GM12878 (cell line): ENCODE measurements at regions not wholly inside any gene's neighbourhood (a gene's known extent, or its start where the extent isn't known, plus 50 kb on each side); places are given as distances from the start of the nearest gene placed in this dataset.

Experiments used
- ATAC-seq: fragments of 200-7000 bp; cut with Tn5 transposase; 3 replicates; pipeline ENCODE4 v1.9.1; 2020; ENCODE audit warnings: mild to moderate bottlenecking, moderate library complexity
- BruUV-seq: library from RNA; stranded (reverse); fragments of 400-500 nt; replicated peaks from 2 replicates; lab custom pipeline; 2021; lab: Mats Ljungman, UMichigan
- CTCF ChIA-PET: fragments of 300-600 bp; sonication (Branson Sonifier 250); formaldehyde crosslinking; extraction: SDS; loops from one replicate; lab custom pipeline; 2021; ENCODE audit warnings: inconsistent platforms; lab: Yijun Ruan, JAX
- POLR2A ChIA-PET: fragments of 350-600 bp; formaldehyde crosslinking; extraction: SDS; loops from one replicate; lab custom pipeline; 2021; ENCODE audit warnings: inconsistent platforms; lab: Charles Lee
- RAD21 ChIA-PET: fragments of 300-600 bp; sonication (Branson Sonifier 250); formaldehyde crosslinking; loops from one replicate; lab custom pipeline; 2023; ENCODE audit warnings: antibody characterized with exemption; ENCODE audit not compliant: unreplicated experiment; lab: Charles Lee
- SMC1A ChIA-PET: fragments of 300-600 bp; sonication (Branson Sonifier 250); formaldehyde crosslinking; loops from one replicate; lab custom pipeline; 2023; ENCODE audit not compliant: unreplicated experiment, uncharacterized antibody; lab: Charles Lee
- DNase-seq: peaks from one replicate; pipeline ENCODE4 v3.0.0-alpha.2; 2011; ENCODE audit warnings: low read depth, low spot score
- FAIRE-seq: peaks from 3 replicates; lab custom pipeline; 2011; peaks lifted over from hg19 to GRCh38; lab: Jason Lieb, UNC
- H2AFZ ChIP-seq: 2 replicates; pipeline ENCODE4 v1.6.0; 2011; ENCODE audit warnings: low read depth, low read length, control low read depth; ENCODE audit not compliant: control insufficient read depth
- H3K27ac ChIP-seq: 2 replicates; pipeline ENCODE4 v1.5.1; 2011; ENCODE audit warnings: control low read depth; ENCODE audit not compliant: control insufficient read depth, insufficient read depth
- H3K27me3 ChIP-seq, 2 experiments: replicated peaks in 1 of 2; 2 replicates each; pipeline versions ENCODE4 v1.6.0 to v1.6.1; 2011; ENCODE audit warnings: low read length in 1 of 2; ENCODE audit not compliant: control insufficient read depth in 2 of 2, insufficient read depth in 2 of 2
- H3K36me3 ChIP-seq, 2 experiments: 2 replicates each; pipeline ENCODE4 v1.5.1; 2011; ENCODE audit warnings: low read length in 1 of 2; ENCODE audit not compliant: control insufficient read depth in 2 of 2, insufficient read depth in 2 of 2
- H3K4me1 ChIP-seq: 2 replicates; pipeline ENCODE4 v1.6.1; 2011; ENCODE audit warnings: mild to moderate bottlenecking, low read length, moderate library complexity, mixed read lengths; ENCODE audit not compliant: control insufficient read depth, insufficient read depth
- H3K4me2 ChIP-seq: 2 replicates; pipeline ENCODE4 v1.6.0; 2011; ENCODE audit warnings: control low read depth; ENCODE audit not compliant: control insufficient read depth, insufficient read depth
- H3K4me3 ChIP-seq: fragments of 200-600 bp; sonication (generic); 2 replicates; pipeline ENCODE4 v1.5.1; 2016
- H3K79me2 ChIP-seq: 2 replicates; pipeline ENCODE4 v1.6.0; 2011; ENCODE audit warnings: low read length; ENCODE audit not compliant: control insufficient read depth, insufficient read depth
- H3K9ac ChIP-seq: 2 replicates; pipeline ENCODE4 v1.8.0; 2011; ENCODE audit warnings: low read length, control low read depth, mixed read lengths; ENCODE audit not compliant: control insufficient read depth, insufficient read depth
- H3K9me3 ChIP-seq: replicated peaks from 3 replicates; pipeline ENCODE4 v1.5.1; 2011; ENCODE audit warnings: mild to moderate bottlenecking, low read length; ENCODE audit not compliant: control insufficient read depth, insufficient read depth
- H4K20me1 ChIP-seq: 2 replicates; pipeline ENCODE4 v1.6.0; 2011; ENCODE audit not compliant: control insufficient read depth, insufficient read depth
- CHD4 ChIP-seq: fragments of 200-600 bp; sonication (generic); IDR thresholded peaks from 2 replicates; pipeline ENCODE4 v1.6.1; 2016; ENCODE audit warnings: mild to moderate bottlenecking
- CTCF ChIP-seq, 3 experiments: IDR thresholded peaks in 2 of 3; conservative IDR thresholded peaks in 1 of 3; 2 replicates each; pipeline ENCODE4 v1.5.1; 2011; ENCODE audit warnings: low read depth in 3 of 3, low read length in 3 of 3, mild to moderate bottlenecking in 3 of 3, control low read depth in 2 of 3, moderate library complexity in 2 of 3, inconsistent platforms in 1 of 3, mixed read lengths in 1 of 3; ENCODE audit not compliant: control insufficient read depth in 2 of 3, insufficient read depth in 1 of 3; ENCODE audit errors: extremely low read depth in 1 of 3
- FOXM1 ChIP-seq: IDR thresholded peaks from 2 replicates; pipeline ENCODE4 v1.6.1; 2012; ENCODE audit warnings: low read depth, mild to moderate bottlenecking, inconsistent platforms, low read length, moderate library complexity
- NBN ChIP-seq: fragments of 450-650 bp; IDR thresholded peaks from 2 replicates; pipeline ENCODE4 v1.6.1; 2016
- NFIC ChIP-seq: IDR thresholded peaks from 2 replicates; pipeline ENCODE4 v1.6.1; 2012; ENCODE audit warnings: low read depth, mild to moderate bottlenecking, inconsistent platforms, low read length, moderate library complexity
- NR2C2 ChIP-seq: IDR thresholded peaks from 2 replicates; pipeline ENCODE4 v1.6.1; 2011; ENCODE audit warnings: borderline replicate concordance, low read depth; ENCODE audit not compliant: control insufficient read depth, insufficient read length
- RELA ChIP-seq: fragments of 450-650 bp; IDR thresholded peaks from 2 replicates; pipeline ENCODE4 v1.8.0; 2014; ENCODE audit warnings: borderline replicate concordance; ENCODE audit not compliant: partially characterized antibody
- SREBF2 ChIP-seq: IDR thresholded peaks from 2 replicates; pipeline ENCODE4 v1.6.1; 2012; ENCODE audit warnings: mild to moderate bottlenecking, low read length
- TBL1XR1 ChIP-seq: IDR thresholded peaks from 2 replicates; pipeline ENCODE4 v1.6.1; 2012; ENCODE audit warnings: low read depth, low read length, improper control_type of control experiment
- ZBTB11 ChIP-seq: fragments of 450-650 bp; formaldehyde crosslinking; IDR thresholded peaks from 2 replicates; pipeline ENCODE4 v1.5.0; 2022; ENCODE audit warnings: mild to moderate bottlenecking, missing genetic modification characterization
- WGBS: methylation state at CpG from one replicate; pipeline ENCODE4 v1.1.6; 2016; ENCODE audit warnings: low lambda C conversion rate; ENCODE audit not compliant: insufficient replicate concordance, insufficient coverage; ENCODE audit errors: missing lambda C conversion rate; 5-methylcytosine and 5-hydroxymethylcytosine counted together
- in situ Hi-C: fragments of 300-500 bp; cut with MboI; formaldehyde crosslinking; loops from 9 replicates; pipeline ENCODE4 v1.14.3; 2018; ENCODE audit warnings: mixed read lengths
- intact Hi-C: fragments of 100-400 bp; cut with micrococcal nuclease; formaldehyde crosslinking; loops from one replicate; pipeline ENCODE4 v1.14.2; 2022; ENCODE audit not compliant: unreplicated experiment

- RAD21 ChIA-PET, result no interaction called here
- no peak for TF ChIP-seq TBL1XR1
- no peak for TF ChIP-seq CHD4
- POLR2A ChIA-PET, result no interaction called here
- Histone ChIP-seq H3K9ac (no peak overlapping the region), H4K20me1 (no peaks in the 10 kb centered on the region), H3K27ac (no peak overlapping the region), H3K79me2 (no peaks in the 10 kb centered on the region), H3K27me3 (no peaks in the 10 kb centered on the region), H3K4me3 (no peak overlapping the region), H2AFZ (no peak overlapping the region), H3K4me1 (no peaks in the 10 kb centered on the region), H3K9me3 (no peaks in the 10 kb centered on the region), H3K36me3 (no peaks in the 10 kb centered on the region), H3K4me2 (no peak overlapping the region)
- no TSS peak for BruUV-seq
- in situ Hi-C loops (no loop called here), intact Hi-C loops (no loop called here)
- SMC1A ChIA-PET, result no interaction called here
- WGBS, result 72% methylated on average over 2 of the region's 2 CpGs
- CTCF ChIA-PET, result no interaction called here
- no peak for FAIRE-seq
- no peak for ATAC-seq
- DNase-seq, result no peak
These were observed 76.7 kb upstream of the BARX2 start for GRCh38 chr11:129298988-129299387.

GRCh38 chr11:129295746-129296145 lies 79.9 kb upstream of the BARX2 start:
- H3K79me2 ChIP-seq, result no peaks in the 10 kb centered on the region
- H3K27ac ChIP-seq, result no peak overlapping the region
- H3K9ac ChIP-seq, result no peak overlapping the region
- no TSS peak for BruUV-seq
- SMC1A ChIA-PET, result no interaction called here
- H3K36me3 ChIP-seq, result no peaks in the 10 kb centered on the region
- FAIRE-seq (no peak), DNase-seq (no peak), ATAC-seq (no peak)
- RAD21 ChIA-PET, result no interaction called here
- H3K4me1 ChIP-seq, result no peaks in the 10 kb centered on the region
- intact Hi-C loops (no loop called here), in situ Hi-C loops (no loop called here)
- no peak overlapping the region for H3K4me3 ChIP-seq
- no peak overlapping the region for H3K4me2 ChIP-seq
- CTCF ChIA-PET, result no interaction called here
- POLR2A ChIA-PET, result no interaction called here
- no peaks in the 10 kb centered on the region for H3K27me3 ChIP-seq
- no peaks in the 10 kb centered on the region for H4K20me1 ChIP-seq
- H3K9me3 ChIP-seq, result no peaks in the 10 kb centered on the region
- H2AFZ ChIP-seq, result no peak overlapping the region
- WGBS, result 30% methylated on average over 5 of the region's 5 CpGs
- no peak for TF ChIP-seq SREBF2
- TF ChIP-seq RELA, result no peak
- TF ChIP-seq CTCF (IDR thresholded peaks at IDR 0.05 in 2 of 3, conservative IDR thresholded peaks at IDR 0.05 in 1 of 3; ENCODE audit: control insufficient read depth in 2 of 3, extremely low read depth in 1 of 3, insufficient read depth in 1 of 3, low read depth in 3 of 3, low read length in 3 of 3), result no peak
- no peak for TF ChIP-seq NBN
- TF ChIP-seq NR2C2, result no peak
- no peak for TF ChIP-seq ZBTB11 (CRISPR knock-in tag)
- no peak for TF ChIP-seq NFIC
- TF ChIP-seq FOXM1, result no peak
